ENCODE measurements at regions not wholly inside any gene's neighbourhood (a gene's known extent, or its start where the extent isn't known, plus 50 kb on each side); places are given as distances from the start of the nearest gene placed in this dataset.

DNA sequence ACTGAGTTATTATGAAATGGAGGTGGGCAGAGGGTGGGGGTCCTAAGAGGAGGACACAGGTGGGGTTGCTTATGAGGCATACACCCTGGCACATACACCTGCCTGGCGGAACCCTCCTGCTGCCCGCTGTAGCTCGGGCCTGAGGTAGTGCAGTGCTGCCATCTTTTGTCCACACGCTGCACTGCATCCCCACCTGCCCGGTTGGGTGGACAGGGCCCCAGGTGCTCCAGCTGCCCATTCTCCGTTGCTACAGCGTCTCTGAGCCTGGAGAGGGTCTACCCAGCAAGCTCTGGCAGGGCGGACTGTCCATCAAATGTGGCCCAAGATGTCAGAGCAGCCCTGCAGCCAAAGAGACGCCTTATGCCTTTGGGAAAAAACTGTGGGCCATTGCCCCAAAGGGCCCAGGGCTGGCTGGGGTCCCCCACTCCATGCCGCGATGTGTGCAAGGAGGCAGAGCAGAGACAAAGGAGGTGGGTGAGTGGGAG is 131.2 kb downstream of the BUD13 start:
- no peak for DNase-seq

DNA sequence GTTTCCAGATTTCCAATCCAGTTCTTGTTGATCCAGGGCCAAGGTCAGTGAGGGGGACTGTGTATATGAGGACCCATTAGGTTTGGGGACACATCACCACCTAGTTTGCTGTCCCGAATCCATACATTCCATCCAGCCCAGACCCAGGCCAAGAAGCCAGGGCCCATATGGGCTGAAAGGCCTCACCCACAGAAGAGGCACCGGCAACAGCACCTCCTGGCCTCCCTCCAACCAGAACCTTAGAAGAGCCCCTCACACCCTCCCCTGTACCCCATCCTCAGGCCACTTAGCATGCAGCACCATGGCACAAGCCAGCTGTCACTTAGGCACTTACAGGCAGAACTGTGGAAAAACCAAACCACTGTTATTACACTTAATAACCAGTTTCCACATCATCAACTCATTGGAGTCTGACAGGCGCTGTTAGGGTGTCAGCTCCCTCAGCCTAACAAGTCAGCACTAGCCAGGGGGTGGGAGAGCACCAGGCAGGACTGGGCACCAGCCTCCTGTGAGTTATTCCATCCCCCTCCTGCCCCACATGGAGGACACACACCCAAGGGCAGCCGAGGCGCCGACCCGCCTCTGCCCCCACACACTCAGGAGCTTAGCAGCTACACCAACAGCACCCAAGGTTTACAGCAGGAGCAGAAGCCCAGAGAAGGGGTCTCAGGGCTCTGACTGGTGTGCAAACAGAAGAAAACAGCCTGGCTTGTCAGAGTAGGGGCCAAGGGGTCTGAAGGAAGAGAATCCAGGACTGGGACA is 132.0 kb downstream of the BUD13 start:
- DNase-seq = no peak

DNA sequence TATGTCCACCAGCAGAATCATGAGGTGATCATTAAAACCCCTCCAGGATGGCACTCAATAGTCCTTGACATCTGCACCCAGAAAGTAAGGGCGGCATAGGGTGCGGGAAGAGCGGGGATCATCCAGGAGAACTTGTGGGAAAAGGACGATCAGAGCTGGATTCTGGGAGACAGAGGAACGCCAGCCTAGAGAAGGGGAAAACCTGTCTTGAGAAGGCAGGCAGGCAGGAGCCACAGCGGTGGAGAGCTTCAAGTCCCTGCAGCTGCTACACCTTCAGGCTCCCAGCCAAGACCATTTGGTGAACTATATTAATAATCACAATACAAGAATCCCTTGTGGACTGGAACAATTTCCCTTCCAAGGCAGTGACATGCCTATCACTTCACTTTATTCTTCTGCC is 134.3 kb downstream of the BUD13 start:
- DNase-seq = no peak

DNA sequence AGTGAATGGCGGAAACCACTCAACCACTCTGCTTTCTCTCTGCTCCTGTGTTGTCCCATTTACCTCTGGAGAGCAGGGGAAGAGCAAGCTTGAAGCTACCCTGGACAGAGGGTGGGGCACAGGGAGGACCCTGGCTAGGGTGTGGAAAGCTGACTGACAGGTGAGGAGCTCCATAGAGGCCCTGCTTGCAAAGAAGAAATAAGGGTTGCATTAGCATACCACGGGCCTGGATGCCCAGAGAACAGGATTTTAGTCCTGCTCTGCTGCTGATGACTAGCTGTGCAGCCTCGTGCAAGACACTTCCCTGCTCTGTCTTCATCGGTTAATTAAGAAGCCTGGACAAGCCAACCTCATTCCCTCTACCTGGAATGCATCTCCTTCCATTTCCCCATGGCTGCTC is 135.0 kb downstream of the BUD13 start:
- no peak for DNase-seq

DNA sequence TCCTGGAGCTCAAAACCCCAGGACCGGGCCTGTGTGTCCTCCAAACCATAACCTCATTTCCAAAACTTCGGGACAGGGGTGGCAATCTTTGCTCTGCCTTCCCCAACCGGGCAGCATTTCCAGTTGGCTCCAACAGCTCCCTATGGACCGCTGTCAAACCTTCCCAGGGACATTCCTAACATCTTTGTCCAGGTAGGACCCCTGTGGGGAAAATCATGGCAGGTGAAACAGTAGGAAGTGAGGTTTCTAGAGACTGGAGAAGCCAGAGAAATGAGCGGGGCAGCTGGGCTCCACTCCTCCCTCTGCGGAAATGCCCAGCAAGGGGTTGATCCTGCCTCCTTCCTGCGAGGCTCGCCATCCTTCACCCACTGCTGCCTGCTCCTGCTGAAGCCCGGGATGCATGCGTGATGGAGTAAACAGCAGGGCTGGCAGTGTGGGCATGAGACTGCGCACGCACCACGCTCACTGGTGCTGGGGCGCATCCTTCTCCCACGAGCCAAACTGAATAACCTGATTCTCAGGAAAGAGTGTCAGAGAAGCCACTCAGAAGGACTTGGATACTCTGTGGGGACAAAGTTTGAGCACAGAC is 136.4 kb downstream of the BUD13 start:
- DNase-seq = no peak

DNA sequence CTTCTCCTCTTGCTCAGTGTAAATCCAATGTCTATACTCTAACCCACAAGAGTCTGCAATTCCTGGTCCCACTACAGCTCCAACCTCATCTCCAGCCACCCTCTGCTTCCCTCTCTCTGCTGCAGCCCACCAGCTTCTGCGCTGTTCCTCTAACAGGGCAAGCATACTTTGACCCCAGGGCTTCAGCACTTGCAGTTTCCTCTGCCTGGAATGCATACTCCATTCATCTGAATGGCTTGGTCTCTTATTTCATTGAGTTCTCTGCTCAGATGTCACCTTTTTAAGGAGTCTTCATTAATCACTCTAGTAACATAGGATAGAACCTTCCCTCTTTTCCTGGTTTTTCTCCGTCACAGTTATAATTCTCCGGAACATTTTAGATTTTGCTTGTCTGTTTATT is 141.6 kb downstream of the BUD13 start:
- DNase-seq = no peak

DNA sequence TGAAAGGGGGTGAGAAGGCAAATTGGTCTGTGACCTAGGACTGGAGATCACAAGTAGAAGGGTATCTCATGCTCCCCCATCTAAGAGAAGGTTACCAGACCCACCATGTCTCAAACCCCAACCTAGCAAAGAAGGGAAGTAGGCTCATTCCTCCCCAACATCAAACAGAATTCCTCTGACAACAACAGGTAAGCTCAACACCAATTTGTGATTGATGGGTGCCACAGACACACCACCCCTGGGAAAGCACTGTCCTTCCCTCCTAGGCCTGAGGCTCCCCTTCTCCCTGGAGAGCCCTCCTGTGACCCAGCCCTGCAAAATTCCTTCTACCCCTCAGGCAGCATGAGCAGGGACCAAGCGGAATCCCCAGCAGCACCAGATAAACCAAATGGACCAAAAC is 154.3 kb downstream of the BUD13 start:
- DNase-seq = no peak

DNA sequence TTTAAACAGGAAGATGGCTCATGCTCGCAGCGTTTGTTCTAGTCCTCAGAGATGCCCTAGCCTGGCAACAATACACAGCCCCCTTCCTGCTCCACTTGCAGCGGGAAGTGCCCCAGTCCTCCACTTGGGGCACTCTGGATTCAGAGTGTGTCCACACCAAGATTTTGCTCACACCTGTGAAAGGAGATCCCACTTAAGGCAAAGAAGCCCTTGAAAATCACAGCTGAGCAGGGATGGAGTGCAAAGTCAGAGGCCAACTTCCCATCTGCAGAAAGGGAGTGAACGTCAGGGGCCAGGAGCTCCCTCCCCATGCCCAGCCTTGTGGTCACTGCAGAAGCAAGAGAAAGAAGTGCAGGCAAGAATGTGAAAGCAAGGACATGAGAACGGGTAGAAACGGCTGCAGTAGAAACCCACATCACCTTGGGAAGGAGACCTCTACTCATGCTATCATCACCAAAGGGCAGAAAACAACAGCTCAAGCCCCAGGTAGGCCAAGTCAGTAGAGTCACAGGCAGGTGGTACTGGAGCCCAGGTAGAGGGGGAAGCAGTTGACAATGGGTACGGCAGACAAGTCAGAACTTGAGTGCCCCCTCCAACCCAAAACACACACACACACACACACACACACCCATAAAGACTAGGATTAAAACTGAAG is 157.4 kb downstream of the BUD13 start:
- DNase-seq = no peak

DNA sequence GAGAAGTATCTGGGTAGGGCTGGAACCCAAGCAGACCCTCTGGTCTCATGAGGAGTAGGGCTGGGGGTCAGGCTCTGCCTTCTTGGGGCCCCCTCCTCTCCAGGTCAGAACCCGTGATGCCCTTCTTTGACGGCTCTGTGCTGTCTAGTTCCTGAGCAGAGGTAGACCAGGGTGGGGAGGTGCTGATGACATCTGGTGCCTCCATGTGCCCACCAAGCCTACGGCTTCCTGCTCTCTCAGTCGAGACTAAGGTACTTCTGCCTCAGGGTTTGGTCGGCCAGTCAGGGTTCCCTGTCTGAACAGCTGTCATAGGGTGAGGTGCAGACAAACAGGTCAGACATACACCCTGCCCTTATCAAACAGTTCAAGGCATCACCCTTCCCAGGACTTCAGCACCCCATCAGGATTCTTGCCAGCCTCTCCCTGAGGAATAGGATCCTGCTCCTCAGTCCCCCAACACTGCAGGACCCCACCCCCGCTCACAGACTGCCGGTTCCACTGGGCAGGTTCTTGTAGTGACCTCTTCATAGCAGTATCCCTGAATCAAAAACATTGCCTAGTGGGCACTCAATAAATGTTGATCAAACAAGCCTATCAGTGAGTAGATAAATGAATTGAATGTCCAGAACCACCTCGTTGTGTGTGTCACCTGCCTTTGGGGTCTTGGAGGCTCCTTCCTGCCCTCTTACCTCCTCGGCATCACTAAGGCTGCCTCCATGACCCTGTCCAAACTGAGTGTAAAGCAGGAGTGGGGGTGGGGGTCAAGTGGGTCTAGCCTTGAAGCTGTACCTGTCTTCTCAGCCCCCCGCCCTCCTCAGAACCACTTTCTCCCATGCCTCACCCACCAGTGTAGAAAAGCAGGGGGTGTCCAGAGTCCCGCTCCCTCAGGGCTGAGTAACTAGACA is 158.2 kb downstream of the BUD13 start:
- DNase-seq = no peak

DNA sequence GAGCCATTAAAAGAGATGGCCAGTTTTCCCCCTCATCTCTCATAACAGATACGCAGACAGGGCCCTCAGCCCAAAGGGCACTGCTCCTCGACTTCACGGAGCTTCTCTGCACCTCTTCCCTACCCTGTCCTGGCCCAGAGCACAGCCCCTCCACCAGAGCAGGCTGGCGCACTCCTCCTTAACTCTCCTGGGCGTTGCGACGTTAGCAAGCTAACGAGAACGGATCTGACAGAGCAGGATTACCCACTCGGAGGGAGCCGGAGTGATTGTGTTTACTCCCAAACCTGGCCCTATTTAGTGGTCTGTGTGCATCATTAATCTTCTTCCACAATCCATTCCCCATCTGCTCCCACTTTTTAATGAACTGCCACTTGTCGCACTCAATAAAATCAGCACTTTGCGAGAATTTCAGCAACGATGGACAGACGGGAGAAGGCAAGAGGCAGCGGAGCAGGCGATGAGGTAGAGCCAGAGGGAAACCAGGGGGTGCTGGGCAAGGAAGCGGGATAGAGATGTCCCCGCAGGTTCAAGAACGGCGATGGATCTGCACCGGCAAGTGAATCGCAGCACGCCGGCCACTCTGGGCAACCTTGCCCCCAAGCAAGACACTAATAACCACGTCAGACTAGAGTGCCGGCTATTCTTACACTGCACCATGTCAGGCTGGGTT is 159.4 kb downstream of the BUD13 start:
- DNase-seq = no peak

DNA sequence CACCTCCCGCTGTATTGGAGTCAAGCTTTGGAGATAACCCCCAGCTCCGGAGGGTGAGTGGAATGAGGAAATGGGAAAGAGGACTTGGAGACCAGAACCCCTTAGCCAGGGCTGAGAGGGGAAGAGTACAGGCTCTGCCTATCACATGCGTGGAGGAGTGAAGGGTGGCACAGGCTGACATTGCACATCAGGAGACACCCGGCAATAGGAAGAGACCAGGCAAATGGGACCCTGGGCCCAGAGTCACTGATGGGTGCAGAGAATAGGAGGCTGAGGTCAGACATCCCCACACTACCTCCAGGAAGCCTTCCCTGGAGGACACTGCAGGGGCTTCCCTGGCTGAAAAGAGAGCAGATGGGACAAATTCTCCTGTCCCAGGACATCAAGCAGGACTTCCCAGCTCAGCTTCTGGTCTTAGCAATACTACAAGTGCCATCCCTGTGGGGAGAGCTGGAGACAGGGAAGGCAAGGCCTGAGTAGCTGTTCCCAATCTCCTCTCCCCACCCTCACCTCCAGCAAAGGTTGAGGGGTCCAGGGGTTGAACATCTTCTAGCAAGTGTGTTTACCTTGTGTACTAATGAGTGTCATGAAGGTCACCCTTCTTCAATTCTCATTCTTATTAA is 160.7 kb downstream of the BUD13 start:
- no peak for DNase-seq

DNA sequence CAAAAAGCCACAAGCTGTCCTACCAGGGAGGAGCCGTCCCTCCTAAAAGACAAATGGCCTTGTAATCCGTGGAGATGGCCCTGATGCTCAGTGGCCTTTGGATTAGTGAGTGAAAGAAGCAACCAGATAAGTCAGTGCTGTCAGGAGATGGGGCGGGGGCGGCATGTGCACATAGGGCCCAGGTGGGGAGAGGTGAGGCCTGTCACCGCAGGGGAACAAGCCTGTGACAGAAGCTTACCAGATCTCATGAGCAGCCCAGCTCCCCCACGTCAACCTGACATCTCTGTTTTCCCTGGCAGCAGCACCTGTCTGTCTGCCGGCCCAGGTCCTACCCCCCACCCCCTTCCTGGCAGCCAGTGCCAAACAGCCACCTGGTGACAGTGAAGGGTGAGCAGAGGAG is 162.6 kb downstream of the BUD13 start:
- DNase-seq = no peak

DNA sequence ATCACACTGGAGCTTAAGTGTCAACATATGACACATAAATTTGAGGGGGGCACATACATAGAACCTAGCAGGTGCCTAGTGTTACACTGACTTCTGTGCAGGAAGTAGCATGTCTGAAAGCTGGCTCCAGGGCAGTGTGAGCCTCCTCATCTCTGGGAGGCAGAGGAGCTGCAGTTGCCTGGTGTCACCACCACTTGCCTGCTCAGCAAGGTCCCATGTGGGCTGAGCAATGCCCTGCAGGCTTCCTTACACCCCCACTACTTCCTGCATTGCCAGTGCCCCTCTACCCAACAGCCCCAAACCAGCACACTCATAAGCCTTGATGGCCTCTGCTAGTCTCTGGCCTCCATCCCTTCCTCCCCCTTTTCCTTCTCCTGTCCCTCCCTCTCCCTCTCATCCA is 165.8 kb downstream of the BUD13 start:
- no peak for DNase-seq

DNA sequence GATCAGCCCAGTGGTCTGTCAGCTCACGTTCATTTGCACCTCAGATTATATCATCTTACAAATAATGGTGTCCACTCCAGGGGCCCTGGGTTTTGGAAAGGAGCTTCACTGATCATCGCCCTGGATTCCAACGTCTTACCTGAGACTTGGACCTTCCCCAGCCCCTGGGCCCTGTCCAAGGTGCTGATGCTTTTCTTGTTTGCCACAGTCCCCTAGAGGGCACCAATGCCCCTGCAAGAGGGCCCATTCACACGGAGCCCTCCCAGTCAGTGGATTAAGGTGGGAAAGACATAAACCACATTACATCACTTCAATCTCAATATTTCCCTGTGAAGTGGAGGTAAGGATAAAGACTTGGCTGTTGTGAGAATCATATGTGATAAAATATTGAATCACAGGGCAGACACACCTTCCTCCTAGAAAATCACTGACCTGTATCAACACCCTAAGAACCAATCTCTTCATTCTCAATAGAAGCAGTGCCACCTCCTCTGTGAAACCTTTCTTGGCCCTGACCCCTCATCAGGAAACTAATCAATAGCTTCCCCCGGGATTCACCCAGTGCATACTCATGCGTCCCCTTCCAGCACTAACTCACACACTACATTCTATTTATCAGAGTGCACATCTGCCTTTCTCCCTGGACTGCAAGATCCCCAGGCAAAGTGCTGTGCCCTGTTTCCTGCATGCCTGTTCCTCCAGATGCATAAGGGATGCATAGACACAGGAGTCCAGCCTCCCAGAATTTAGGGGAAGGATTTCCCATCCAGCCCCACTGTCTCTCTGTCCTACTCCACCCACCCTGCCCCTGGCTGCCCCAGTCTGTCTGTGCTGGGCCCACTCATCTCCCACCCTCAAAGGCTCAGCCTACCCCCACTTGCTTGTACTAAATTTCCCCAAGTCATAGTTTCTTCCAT is 167.0 kb downstream of the BUD13 start:
- DNase-seq = peak; percentile 33

DNA sequence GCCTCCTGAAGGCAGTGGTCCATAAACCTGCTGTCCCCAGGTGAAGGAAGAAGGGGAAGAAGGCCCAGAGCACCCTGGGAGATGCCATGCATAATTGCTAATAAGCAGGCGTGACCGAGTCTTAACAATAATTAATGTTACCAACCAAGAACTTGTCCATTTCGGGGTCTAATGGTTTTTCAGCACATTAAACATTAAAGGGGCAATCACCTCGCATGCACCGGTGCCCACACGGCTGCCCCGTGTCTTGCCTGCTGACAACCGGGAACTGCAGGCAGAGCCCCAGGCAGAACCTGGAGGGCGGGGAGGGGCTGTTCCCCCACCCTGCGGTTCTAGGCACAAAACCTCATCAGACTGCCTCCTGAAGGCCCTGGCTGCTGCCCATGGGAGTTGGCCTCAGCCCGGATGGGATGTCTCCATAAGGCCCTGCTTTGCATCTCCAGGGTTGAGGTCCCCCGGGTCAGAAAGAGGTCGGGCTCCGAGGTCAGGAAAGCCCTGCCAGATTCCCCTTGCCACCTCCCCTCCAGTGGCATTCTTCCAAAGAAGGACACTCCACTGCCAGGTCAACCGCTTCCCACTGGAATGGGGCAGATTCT is 169.0 kb downstream of the BUD13 start:
- no peak for DNase-seq

DNA sequence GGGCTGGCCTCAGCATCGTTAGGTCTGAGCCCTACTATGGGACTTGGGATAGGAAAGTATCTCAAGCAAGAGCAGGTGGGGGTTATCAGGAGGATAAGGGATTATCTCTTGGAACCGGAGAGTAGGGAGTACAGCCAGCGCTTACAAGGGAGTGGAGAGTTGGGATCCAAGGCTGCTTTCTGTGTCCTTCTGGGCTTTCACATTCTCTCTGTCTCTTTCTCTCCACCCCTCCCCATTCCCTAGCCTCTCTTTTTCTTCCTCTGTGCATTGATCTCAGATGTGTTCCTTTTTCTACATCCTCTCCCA is 170.2 kb downstream of the BUD13 start:
- DNase-seq = no peak

DNA sequence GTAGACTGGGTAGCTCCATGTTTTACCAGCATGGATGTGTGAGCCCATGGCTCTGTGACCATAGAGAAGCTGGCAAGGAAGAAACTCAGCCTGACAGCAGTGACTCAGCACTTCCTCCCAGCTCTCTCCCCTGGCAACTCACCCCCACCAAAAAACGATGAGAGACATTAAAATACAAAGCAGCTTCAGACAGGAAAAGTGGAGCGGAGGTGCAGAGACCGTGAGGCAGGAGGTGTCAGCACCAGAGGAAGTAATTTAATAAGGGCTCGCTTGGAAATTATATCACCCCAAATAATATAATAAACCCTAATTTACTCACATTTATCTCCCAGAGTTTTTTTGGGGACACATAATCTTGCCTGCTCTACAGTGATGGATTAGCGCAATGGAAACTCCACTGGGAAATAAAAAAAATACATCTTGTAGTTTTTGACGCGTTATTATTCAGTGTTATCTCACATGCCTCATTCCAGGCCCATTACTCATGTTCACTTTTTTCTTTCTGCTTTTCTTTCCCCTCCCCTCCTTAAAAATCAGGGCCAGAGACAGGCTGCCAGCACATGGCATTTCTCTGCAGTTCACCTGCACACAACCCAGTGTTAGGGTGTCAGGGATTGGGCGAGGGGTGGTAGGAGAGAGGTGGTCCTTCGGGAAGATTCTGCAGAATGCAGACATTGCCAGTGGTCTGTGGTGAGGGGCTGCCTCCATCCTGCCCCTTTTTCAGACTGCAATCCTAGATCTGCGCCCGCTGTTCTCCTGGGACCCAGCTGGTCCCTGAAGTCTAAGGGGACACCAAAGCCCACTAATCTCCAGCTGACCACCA is 170.8 kb downstream of the BUD13 start:
- DNase-seq = no peak

DNA sequence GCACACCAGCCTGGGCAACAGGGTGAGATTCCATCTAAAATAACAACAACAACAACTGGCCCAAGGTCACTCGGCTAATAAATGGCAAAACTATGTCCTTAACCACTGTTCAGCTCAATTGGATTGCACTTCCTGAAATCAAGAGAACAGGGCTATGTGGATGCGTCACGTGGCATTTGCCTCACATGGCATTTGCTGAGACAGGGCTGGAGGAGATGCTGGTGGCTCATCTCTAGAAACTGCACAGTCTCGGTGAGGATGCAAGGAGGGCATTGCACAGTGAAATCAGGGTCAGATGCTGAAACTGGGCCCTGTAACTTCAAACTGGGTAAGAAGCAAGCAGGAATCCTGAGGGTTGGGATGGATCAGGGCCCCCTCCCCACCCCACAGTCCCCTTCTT is 171.9 kb downstream of the BUD13 start:
- DNase-seq = no peak

DNA sequence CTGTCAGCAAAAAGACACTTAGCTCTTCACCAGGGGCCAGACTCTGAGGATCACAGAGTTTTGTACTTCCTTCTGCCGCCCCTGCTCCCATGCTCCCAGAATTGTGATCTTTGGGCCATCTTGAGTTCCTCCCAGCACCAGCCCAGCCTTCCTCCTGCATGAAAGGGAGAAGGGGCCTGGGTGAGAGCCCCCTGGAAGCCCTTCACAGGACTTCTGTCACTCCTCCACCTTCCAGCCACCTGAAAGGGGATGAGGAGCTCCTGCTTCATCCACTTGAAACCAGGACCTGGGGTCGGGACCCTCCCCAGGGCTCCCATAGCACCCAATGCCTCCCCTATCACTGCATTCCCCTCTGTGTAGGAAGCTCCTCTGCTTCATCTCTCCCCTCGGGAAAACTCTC is 174.2 kb downstream of the BUD13 start:
- no peak for DNase-seq

DNA sequence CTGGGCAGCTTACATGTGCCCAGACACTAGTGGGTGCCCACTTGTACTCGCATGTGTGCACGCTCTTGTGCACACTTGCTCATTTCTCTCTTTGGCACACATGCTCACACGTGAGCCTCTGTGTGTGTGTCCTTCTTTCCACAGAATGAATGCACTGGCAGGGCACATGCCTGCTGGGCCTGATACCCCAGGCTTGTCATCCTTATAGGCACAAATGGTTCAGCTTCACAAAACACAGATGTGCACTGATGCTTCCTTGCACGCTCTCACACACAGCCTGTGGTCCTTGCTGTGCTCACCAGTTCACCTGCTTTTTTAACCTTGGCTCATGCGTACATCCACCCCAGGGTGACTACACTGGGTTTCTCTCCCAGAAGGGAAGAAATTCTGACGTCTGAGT is 174.8 kb downstream of the BUD13 start:
- no peak for DNase-seq
